ENCODE measurements at regions not wholly inside any gene's neighbourhood (a gene's known extent, or its start where the extent isn't known, plus 50 kb on each side); places are given as distances from the start of the nearest gene placed in this dataset.

- H3K27ac ChIP-seq (ENCODE audit: low read length) = no peak overlapping the region
- no peaks in the 10 kb centered on the region for H3K9me2 ChIP-seq (ENCODE audit: insufficient read depth, low read length)
- no peaks in the 10 kb centered on the region for H3F3A ChIP-seq (ENCODE audit: insufficient read depth, low read length, poor library complexity, severe bottlenecking)
- H3K9ac ChIP-seq (ENCODE audit: low read length) = no peak overlapping the region
- no peaks in the 10 kb centered on the region for H3K79me2 ChIP-seq (replicated peaks; ENCODE audit: insufficient read depth, low read length)
- H3K9me3 ChIP-seq (ENCODE audit: low read length) = no peaks in the 10 kb centered on the region
- no peaks in the 10 kb centered on the region for H4K20me1 ChIP-seq (ENCODE audit: insufficient read depth)
- no peaks in the 10 kb centered on the region for H3K27me3 ChIP-seq (ENCODE audit: insufficient read depth, low read depth, low read length)
- no peak overlapping the region for H2AFZ ChIP-seq (ENCODE audit: low read depth, low read length)
- H3K36me3 ChIP-seq (ENCODE audit: insufficient read depth, low read length) = no peaks in the 10 kb centered on the region
- no peak for TF ChIP-seq REST (IDR thresholded peaks at IDR 0.05; ENCODE audit: borderline replicate concordance)
- no peak for TF ChIP-seq CTCF (IDR thresholded peaks at IDR 0.05; ENCODE audit: poor library complexity, severe bottlenecking)
- no peak for TF ChIP-seq RAD21 (conservative IDR thresholded peaks at IDR 0.05)
- TF ChIP-seq TAF1 (IDR thresholded peaks at IDR 0.05; ENCODE audit: low read depth) = no peak
- no peak for TF ChIP-seq EP300 (conservative IDR thresholded peaks at IDR 0.05; ENCODE audit: poor library complexity, severe bottlenecking)
- TF ChIP-seq SMC3 (conservative IDR thresholded peaks at IDR 0.05; ENCODE audit: poor library complexity) = no peak
- no peak for TF ChIP-seq MXI1 (conservative IDR thresholded peaks at IDR 0.05; ENCODE audit: poor library complexity, severe bottlenecking)
- no peak for TF ChIP-seq POLR2AphosphoS5 (IDR thresholded peaks at IDR 0.05)
- TF ChIP-seq EZH2 (IDR thresholded peaks at IDR 0.05; ENCODE audit: borderline replicate concordance, insufficient read depth, low read length, poor library complexity, severe bottlenecking) = no peak
- H3K4me3 ChIP-seq (ENCODE audit: low read length) = no peak overlapping the region
- no peak overlapping the region for H3K4me2 ChIP-seq (ENCODE audit: low read length)
These were observed 242.8 kb downstream of the RASEF start for GRCh38 chr9:82820186-82820585.

GRCh38 chr9:82829818-82830217 lies 233.1 kb downstream of the RASEF start:
- Histone ChIP-seq H3K36me3 (ENCODE audit: insufficient read depth, low read length) (no peaks in the 10 kb centered on the region), H3F3A (ENCODE audit: insufficient read depth, low read length, poor library complexity, severe bottlenecking) (no peaks in the 10 kb centered on the region)
- TF ChIP-seq EZH2 (IDR thresholded peaks at IDR 0.05; ENCODE audit: borderline replicate concordance, insufficient read depth, low read length, poor library complexity, severe bottlenecking) = no peak
- no peak for TF ChIP-seq POLR2AphosphoS5 (IDR thresholded peaks at IDR 0.05)
- no peak for TF ChIP-seq MXI1 (conservative IDR thresholded peaks at IDR 0.05; ENCODE audit: poor library complexity, severe bottlenecking)

GRCh38 chr9:82865524-82865923 lies 197.4 kb downstream of the RASEF start:
- Histone ChIP-seq H3K9ac (ENCODE audit: low read length) (no peak overlapping the region), H3K9me2 (ENCODE audit: insufficient read depth, low read length) (no peaks in the 10 kb centered on the region), H2AFZ (ENCODE audit: low read depth, low read length) (no peak overlapping the region), H3K36me3 (ENCODE audit: insufficient read depth, low read length) (no peaks in the 10 kb centered on the region), H3K9me3 (ENCODE audit: low read length) (peaks cover 3% of the 10 kb centered on the region), H3K4me2 (ENCODE audit: low read length) (no peak overlapping the region), H3K4me3 (ENCODE audit: low read length) (no peak overlapping the region), H3F3A (ENCODE audit: insufficient read depth, low read length, poor library complexity, severe bottlenecking) (no peaks in the 10 kb centered on the region), H4K20me1 (ENCODE audit: insufficient read depth) (no peaks in the 10 kb centered on the region), H3K27ac (ENCODE audit: low read length) (no peak overlapping the region), H3K27me3 (ENCODE audit: insufficient read depth, low read depth, low read length) (no peaks in the 10 kb centered on the region), H3K79me2 (replicated peaks; ENCODE audit: insufficient read depth, low read length) (no peaks in the 10 kb centered on the region)
- TF ChIP-seq RAD21 (conservative IDR thresholded peaks at IDR 0.05) (no peak), EP300 (conservative IDR thresholded peaks at IDR 0.05; ENCODE audit: poor library complexity, severe bottlenecking) (no peak), TAF1 (IDR thresholded peaks at IDR 0.05; ENCODE audit: low read depth) (no peak), MXI1 (conservative IDR thresholded peaks at IDR 0.05; ENCODE audit: poor library complexity, severe bottlenecking) (no peak)

More at GRCh38 chr9:82829818-82830217, 233.1 kb downstream of the RASEF start:
- H3K27ac ChIP-seq (ENCODE audit: low read length) = no peak overlapping the region
- no peaks in the 10 kb centered on the region for H3K9me2 ChIP-seq (ENCODE audit: insufficient read depth, low read length)
- no peaks in the 10 kb centered on the region for H3K79me2 ChIP-seq (replicated peaks; ENCODE audit: insufficient read depth, low read length)
- no peak overlapping the region for H3K4me3 ChIP-seq (ENCODE audit: low read length)
- H3K27me3 ChIP-seq (ENCODE audit: insufficient read depth, low read depth, low read length) = no peaks in the 10 kb centered on the region
- H2AFZ ChIP-seq (ENCODE audit: low read depth, low read length) = no peak overlapping the region
- no peak overlapping the region for H3K9ac ChIP-seq (ENCODE audit: low read length)
- no peaks in the 10 kb centered on the region for H4K20me1 ChIP-seq (ENCODE audit: insufficient read depth)
- H3K4me2 ChIP-seq (ENCODE audit: low read length) = no peak overlapping the region
- H3K9me3 ChIP-seq (ENCODE audit: low read length) = no peaks in the 10 kb centered on the region
